ENCODE measurements at regions not wholly inside any gene's neighbourhood (a gene's known extent, or its start where the extent isn't known, plus 50 kb on each side); places are given as distances from the start of the nearest gene placed in this dataset.

GRCh38 chr19:32195706-32196610 is 149.5 kb upstream of the ZNF507 start:
- Histone ChIP-seq H3K9ac (ENCODE audit: low read depth, low read length) (no peak overlapping the region), H3K9me3 (ENCODE audit: control insufficient read depth, insufficient read depth, low read length) (no peaks in the 10 kb centered on the region), H3K36me3 (ENCODE audit: insufficient read depth, low read length) (no peaks in the 10 kb centered on the region), H3K4me1 (ENCODE audit: insufficient read depth, low read length) (no peaks in the 10 kb centered on the region)

DNA sequence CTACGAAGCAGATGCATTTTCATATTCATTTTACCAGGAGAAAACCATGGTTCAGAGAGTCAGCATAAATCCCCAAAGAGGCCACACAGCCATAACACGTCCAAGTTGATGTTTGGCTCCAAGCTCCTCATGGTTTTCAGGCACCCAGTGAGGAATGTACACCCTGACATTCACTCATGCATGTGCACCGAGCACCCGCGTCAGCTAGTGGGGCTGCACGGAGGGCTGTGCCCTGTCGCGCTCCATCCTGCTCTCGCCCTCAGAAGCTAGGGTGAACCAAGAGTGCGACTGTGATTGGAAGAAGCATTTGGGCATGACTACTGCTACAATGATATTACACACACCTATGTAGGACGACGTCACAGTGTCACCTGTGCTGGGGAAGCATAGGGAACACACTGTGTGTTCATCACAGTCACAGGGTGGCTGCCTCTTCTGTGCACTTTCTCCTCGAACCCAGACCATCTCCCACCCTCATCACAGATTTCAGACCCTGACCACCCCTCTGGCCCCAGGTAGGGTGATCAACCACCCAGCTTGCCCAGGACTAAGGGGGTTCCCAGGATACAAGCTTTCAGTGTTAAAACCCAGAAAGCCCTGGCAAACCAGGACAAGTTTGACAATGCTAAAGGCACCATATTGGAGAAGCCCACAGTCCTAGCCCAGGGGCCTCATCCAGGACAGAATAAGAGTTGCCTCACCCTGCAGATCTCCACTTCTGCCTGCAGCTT is 148.6 kb upstream of the ZNF507 start:
- Histone ChIP-seq H3K9me3 (ENCODE audit: control insufficient read depth, insufficient read depth, low read length) (no peaks in the 10 kb centered on the region), H3K9ac (ENCODE audit: low read depth, low read length) (no peak overlapping the region), H3K4me1 (ENCODE audit: insufficient read depth, low read length) (no peaks in the 10 kb centered on the region), H3K36me3 (ENCODE audit: insufficient read depth, low read length) (no peaks in the 10 kb centered on the region)

DNA sequence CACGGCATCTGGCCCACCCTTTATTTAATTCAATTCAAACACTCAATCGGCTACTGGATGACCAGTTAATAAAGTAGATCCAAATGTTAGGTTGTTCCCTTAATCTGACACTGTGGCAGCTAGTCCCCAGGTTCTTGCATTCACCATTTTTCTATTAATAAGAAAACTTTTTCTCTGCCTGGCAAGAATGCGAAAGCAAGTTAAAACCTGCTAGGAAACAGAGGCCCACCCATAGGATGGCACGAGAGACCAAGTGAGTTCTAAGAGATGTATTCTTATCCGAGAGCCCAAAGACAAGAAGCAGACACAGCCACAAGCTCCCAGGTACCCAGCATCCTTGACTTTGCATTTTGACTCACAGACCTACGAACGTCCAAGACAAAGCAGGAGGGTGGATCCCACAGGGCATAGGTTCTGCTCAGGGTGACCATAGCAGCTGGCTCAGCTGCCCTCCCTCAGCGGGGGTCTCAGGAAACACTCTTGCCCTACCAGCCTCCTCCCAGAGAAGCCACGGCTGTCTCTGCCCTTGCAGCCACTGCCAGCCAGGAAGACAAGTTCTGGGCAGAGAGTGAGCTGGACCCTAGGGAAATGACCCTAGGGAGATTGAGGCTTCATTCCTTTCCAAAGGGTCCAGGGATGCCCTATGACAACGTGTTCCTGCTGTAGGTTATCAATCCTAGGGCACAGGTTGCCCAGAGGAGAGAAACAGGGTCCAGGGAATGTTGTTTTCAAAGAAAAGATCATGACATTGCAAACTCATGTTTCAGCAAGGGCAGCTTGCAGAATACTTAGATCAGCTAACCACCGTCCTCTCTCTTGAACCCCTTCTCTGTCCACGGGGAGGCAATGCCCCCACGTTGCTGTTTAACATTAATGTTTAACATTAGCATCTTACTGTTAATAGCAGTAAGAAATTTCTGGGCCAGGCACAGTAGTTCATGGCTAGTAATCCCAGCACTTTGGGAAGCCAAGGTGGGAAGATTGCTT is 147.2 kb upstream of the ZNF507 start:
- Histone ChIP-seq H3K9me3 (ENCODE audit: control insufficient read depth, insufficient read depth, low read length) (no peaks in the 10 kb centered on the region), H3K36me3 (ENCODE audit: insufficient read depth, low read length) (no peaks in the 10 kb centered on the region), H3K9ac (ENCODE audit: low read depth, low read length) (no peak overlapping the region), H3K4me1 (ENCODE audit: insufficient read depth, low read length) (no peaks in the 10 kb centered on the region)

DNA sequence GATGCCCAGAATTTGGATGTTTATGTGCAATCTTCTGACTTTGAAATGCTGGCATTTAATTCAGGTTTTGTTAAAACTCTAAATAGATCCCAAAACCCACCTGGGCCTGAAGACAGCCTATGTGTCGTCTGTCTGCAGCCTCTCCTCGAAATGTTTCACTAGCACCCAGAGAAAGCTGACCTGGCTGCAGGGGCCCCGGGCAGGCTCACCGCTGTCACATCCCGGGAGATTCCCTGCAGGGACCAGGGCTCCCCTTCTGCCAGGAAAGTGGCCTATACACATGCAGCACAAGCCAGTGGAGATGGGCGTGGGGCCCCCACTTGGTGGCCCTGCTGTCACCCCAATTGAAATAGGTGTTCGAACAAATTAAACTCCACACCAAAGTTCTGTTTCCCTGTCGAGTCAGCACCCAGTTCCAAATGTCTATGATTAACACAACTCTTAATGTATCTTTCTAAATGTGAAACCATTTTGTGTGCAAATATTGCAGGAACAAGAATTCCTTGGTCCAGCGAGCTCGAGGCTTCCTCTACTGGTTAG is 145.8 kb upstream of the ZNF507 start:
- no peaks in the 10 kb centered on the region for H3K4me1 ChIP-seq (ENCODE audit: insufficient read depth, low read length)
- H3K9me3 ChIP-seq (ENCODE audit: control insufficient read depth, insufficient read depth, low read length), result no peaks in the 10 kb centered on the region
- H3K9ac ChIP-seq (ENCODE audit: low read depth, low read length), result no peak overlapping the region
- no peaks in the 10 kb centered on the region for H3K36me3 ChIP-seq (ENCODE audit: insufficient read depth, low read length)

- Histone ChIP-seq H3K36me3 (ENCODE audit: insufficient read depth, low read length) (no peaks in the 10 kb centered on the region), H3K4me1 (ENCODE audit: insufficient read depth, low read length) (no peaks in the 10 kb centered on the region), H3K9ac (ENCODE audit: low read depth, low read length) (no peak overlapping the region), H3K9me3 (ENCODE audit: control insufficient read depth, insufficient read depth, low read length) (no peaks in the 10 kb centered on the region)
These were observed 144.9 kb upstream of the ZNF507 start for GRCh38 chr19:32200312-32201038.

DNA sequence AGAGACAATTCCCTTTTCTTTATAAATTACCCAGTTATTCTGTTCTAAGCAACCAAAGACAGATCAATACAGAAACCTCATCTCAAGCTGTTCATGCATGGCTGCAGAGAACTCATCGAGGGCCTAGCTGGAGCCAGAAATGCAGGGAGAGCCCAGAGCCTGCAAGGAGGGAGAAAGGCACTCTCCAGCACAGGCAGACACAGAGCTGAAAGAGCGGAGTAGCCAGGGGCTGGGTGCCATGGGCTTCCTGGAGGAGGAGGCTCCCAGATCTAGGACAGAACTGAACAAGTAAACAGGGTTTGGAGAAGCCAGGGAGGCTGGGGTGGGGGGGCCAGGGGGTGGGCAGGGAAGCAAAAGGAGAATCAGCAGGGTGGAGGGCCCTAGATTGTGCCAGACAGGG is 144.2 kb upstream of the ZNF507 start:
- Histone ChIP-seq H3K9ac (ENCODE audit: low read depth, low read length) (no peak overlapping the region), H3K36me3 (ENCODE audit: insufficient read depth, low read length) (no peaks in the 10 kb centered on the region), H3K4me1 (ENCODE audit: insufficient read depth, low read length) (no peaks in the 10 kb centered on the region), H3K9me3 (ENCODE audit: control insufficient read depth, insufficient read depth, low read length) (no peaks in the 10 kb centered on the region)

DNA sequence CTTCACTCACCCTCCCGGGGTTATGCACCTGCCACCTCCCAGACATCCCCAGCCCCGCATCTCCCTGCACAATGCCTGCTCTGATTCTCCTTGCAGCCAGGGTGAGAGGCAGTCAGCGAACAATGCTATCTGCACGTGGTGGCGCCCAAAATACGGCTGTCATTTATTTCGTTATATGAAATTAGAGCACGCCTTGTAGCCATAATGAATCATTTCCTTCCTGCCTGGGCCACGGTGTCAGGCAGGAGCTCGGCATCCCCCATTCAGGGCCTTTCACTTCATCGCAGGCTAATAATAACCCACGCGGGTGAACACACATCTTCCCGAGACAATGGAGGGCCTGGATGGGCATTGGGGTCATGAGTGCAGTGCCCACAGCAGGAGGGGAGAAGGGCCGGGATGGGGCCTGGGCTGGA is 143.8 kb upstream of the ZNF507 start:
- no peaks in the 10 kb centered on the region for H3K36me3 ChIP-seq (ENCODE audit: insufficient read depth, low read length)
- no peaks in the 10 kb centered on the region for H3K9me3 ChIP-seq (ENCODE audit: control insufficient read depth, insufficient read depth, low read length)
- H3K4me1 ChIP-seq (ENCODE audit: insufficient read depth, low read length), result no peaks in the 10 kb centered on the region
- no peak overlapping the region for H3K9ac ChIP-seq (ENCODE audit: low read depth, low read length)

- H3K9me3 ChIP-seq (ENCODE audit: control insufficient read depth, insufficient read depth, low read length), result no peaks in the 10 kb centered on the region
- H3K36me3 ChIP-seq (ENCODE audit: insufficient read depth, low read length), result no peaks in the 10 kb centered on the region
- no peaks in the 10 kb centered on the region for H3K4me1 ChIP-seq (ENCODE audit: insufficient read depth, low read length)
- H3K9ac ChIP-seq (ENCODE audit: low read depth, low read length), result no peak overlapping the region
These were observed 143.2 kb upstream of the ZNF507 start for GRCh38 chr19:32202244-32202643.

DNA sequence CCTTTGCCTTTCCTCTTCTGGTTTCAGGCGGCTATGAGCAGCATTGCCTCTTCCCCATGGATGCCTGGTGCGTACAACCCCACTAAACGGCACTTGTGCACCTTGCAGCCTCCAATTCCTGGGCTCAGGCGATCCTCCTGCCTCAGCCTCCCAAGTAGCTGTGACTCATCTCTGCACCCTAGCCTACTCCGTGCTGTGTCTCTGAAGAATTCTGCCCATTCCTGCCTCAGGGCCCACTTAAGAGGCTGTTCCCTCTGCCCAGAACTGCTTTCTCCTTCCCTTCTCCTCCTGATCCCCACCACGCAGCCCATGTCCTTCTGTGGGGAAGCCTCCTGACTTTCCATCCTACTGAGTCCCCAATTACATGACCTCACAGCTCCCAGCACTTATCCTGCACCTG is 142.2 kb upstream of the ZNF507 start:
- no peaks in the 10 kb centered on the region for H3K9me3 ChIP-seq (ENCODE audit: control insufficient read depth, insufficient read depth, low read length)
- no peak overlapping the region for H3K9ac ChIP-seq (ENCODE audit: low read depth, low read length)
- H3K36me3 ChIP-seq (ENCODE audit: insufficient read depth, low read length), result no peaks in the 10 kb centered on the region
- no peaks in the 10 kb centered on the region for H3K4me1 ChIP-seq (ENCODE audit: insufficient read depth, low read length)

- Histone ChIP-seq H3K9me3 (ENCODE audit: control insufficient read depth, insufficient read depth, low read length) (no peaks in the 10 kb centered on the region), H3K9ac (ENCODE audit: low read depth, low read length) (no peak overlapping the region), H3K4me1 (ENCODE audit: insufficient read depth, low read length) (no peaks in the 10 kb centered on the region), H3K36me3 (ENCODE audit: insufficient read depth, low read length) (no peaks in the 10 kb centered on the region)
These were observed 139.3 kb upstream of the ZNF507 start for GRCh38 chr19:32206065-32206464.

GRCh38 chr19:32208060-32208459 is 137.3 kb upstream of the ZNF507 start:
- H3K4me1 ChIP-seq (ENCODE audit: insufficient read depth, low read length), result no peaks in the 10 kb centered on the region
- no peak overlapping the region for H3K9ac ChIP-seq (ENCODE audit: low read depth, low read length)
- H3K9me3 ChIP-seq (ENCODE audit: control insufficient read depth, insufficient read depth, low read length), result 0 out of 2 replicates have a peak, but pooled peaks cover 4% of the 10 kb centered on the region
- H3K36me3 ChIP-seq (ENCODE audit: insufficient read depth, low read length), result no peaks in the 10 kb centered on the region

DNA sequence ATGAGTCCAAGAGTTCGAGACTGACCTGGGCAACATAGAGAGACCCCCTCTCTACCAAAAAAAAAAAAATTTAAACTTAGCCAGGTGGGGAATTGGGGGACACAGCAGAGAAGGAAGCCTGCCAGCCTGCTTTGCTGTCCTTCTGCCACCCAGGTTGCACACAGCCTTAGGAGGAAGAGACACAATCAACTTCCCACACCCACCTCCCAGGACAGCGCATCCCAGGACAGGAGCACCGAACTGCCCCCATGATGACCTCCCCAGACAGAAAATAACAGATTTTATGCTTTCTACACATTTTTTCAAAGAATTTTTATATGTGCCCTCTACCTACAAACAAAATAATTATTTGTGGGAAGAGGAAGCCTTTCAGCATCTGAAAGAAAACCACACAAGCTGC is 126.0 kb upstream of the ZNF507 start:
- Histone ChIP-seq H3K9ac (ENCODE audit: low read depth, low read length) (no peak overlapping the region), H3K36me3 (ENCODE audit: insufficient read depth, low read length) (no peaks in the 10 kb centered on the region), H3K9me3 (ENCODE audit: control insufficient read depth, insufficient read depth, low read length) (0 out of 2 replicates have a peak, but pooled peaks cover 4% of the 10 kb centered on the region), H3K4me1 (ENCODE audit: insufficient read depth, low read length) (no peaks in the 10 kb centered on the region)

GRCh38 chr19:32219881-32220472 is 125.4 kb upstream of the ZNF507 start:
- no peaks in the 10 kb centered on the region for H3K36me3 ChIP-seq (ENCODE audit: insufficient read depth, low read length)
- no peak overlapping the region for H3K9ac ChIP-seq (ENCODE audit: low read depth, low read length)
- H3K4me1 ChIP-seq (ENCODE audit: insufficient read depth, low read length), result no peaks in the 10 kb centered on the region
- no peaks in the 10 kb centered on the region for H3K9me3 ChIP-seq (ENCODE audit: control insufficient read depth, insufficient read depth, low read length)

Data from ES-I3 (cell line).